Parathyroid adenoma (tissue), 2 donors: ENCODE measurements at regions not wholly inside any gene's neighbourhood (a gene's known extent, or its start where the extent isn't known, plus 50 kb on each side); places are given as distances from the start of the nearest gene placed in this dataset.

Experiments used
- H2AFZ ChIP-seq: fragments of 300-600 bp; sonication (generic); one replicate; pipeline ENCODE4 v1.7.0; 2017; ENCODE audit warnings: antibody characterized with exemption, mild to moderate bottlenecking
- H3K27ac ChIP-seq: fragments of 300-600 bp; sonication (generic); one replicate; pipeline ENCODE4 v1.7.0; 2017
- H3K27me3 ChIP-seq: fragments of 300-600 bp; sonication (generic); one replicate; pipeline ENCODE4 v1.7.0; 2017; ENCODE audit warnings: low read length; ENCODE audit not compliant: control insufficient read depth, insufficient read depth
- H3K36me3 ChIP-seq: fragments of 300-600 bp; sonication (generic); one replicate; pipeline ENCODE4 v1.7.0; 2017; ENCODE audit warnings: low read length; ENCODE audit not compliant: control insufficient read depth, insufficient read depth
- H3K4me1 ChIP-seq: fragments of 300-600 bp; sonication (generic); one replicate; pipeline ENCODE4 v1.7.0; 2017; ENCODE audit warnings: control low read depth
- H3K4me2 ChIP-seq: fragments of 300-600 bp; sonication (generic); one replicate; pipeline ENCODE4 v1.7.0; 2017; ENCODE audit warnings: low read length
- H3K4me3 ChIP-seq: fragments of 300-600 bp; sonication (generic); one replicate; pipeline ENCODE4 v1.7.0; 2017; ENCODE audit warnings: low read depth, low read length
- H3K79me2 ChIP-seq: fragments of 300-600 bp; sonication (generic); one replicate; pipeline ENCODE4 v1.7.0; 2017; ENCODE audit warnings: control low read depth
- H3K9ac ChIP-seq: fragments of 300-600 bp; sonication (generic); one replicate; pipeline ENCODE4 v1.7.0; 2017; ENCODE audit warnings: mild to moderate bottlenecking
- H3K9me3 ChIP-seq: fragments of 300-600 bp; sonication (generic); one replicate; pipeline ENCODE4 v1.7.0; 2017; ENCODE audit warnings: low read length; ENCODE audit not compliant: control insufficient read depth
- CTCF ChIP-seq: fragments of 300-600 bp; sonication (generic); IDR thresholded peaks from one replicate; pipeline ENCODE4 v1.7.0; 2017; ENCODE audit warnings: antibody characterized with exemption, mild to moderate bottlenecking
- donor health status: primary hyperparathyroidism.

- Histone ChIP-seq H3K9me3 (no peaks in the 10 kb centered on the region), H3K79me2 (no peaks in the 10 kb centered on the region), H2AFZ (no peak overlapping the region), H3K27ac (no peak overlapping the region), H3K4me2 (no peak overlapping the region), H3K4me3 (no peak overlapping the region), H3K9ac (no peak overlapping the region), H3K36me3 (no peaks in the 10 kb centered on the region), H3K4me1 (no peaks in the 10 kb centered on the region), H3K27me3 (no peaks in the 10 kb centered on the region)
- TF ChIP-seq CTCF = no peak
These were observed 139.7 kb downstream of the BRD1 start for GRCh38 chr22:49687786-49688515.

DNA sequence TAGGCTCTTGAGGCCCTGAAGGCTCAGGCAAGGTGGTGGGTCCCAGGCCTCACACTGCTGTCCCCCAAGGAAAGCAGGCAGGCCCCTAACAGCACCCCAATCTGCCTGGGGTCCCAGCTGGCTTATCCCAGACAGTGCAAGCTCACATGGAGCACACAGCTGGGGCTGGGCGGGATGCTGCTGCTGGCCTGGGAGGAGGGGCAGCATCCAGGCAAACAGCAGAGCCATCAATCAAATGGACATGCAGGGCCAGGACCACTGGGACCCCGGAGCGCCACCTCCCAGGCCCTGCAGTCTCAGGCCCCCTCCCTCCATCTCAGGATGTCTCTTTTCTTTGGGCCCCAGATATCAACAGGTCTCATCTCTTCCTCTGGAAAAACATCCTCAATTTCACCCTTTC lies 140.3 kb downstream of the BRD1 start:
- Histone ChIP-seq H2AFZ (no peak overlapping the region), H3K4me3 (no peak overlapping the region), H3K9ac (no peak overlapping the region), H3K9me3 (no peaks in the 10 kb centered on the region), H3K27ac (no peak overlapping the region), H3K4me2 (no peak overlapping the region), H3K36me3 (no peaks in the 10 kb centered on the region), H3K4me1 (no peaks in the 10 kb centered on the region), H3K79me2 (no peaks in the 10 kb centered on the region), H3K27me3 (no peaks in the 10 kb centered on the region)
- no peak for TF ChIP-seq CTCF

DNA sequence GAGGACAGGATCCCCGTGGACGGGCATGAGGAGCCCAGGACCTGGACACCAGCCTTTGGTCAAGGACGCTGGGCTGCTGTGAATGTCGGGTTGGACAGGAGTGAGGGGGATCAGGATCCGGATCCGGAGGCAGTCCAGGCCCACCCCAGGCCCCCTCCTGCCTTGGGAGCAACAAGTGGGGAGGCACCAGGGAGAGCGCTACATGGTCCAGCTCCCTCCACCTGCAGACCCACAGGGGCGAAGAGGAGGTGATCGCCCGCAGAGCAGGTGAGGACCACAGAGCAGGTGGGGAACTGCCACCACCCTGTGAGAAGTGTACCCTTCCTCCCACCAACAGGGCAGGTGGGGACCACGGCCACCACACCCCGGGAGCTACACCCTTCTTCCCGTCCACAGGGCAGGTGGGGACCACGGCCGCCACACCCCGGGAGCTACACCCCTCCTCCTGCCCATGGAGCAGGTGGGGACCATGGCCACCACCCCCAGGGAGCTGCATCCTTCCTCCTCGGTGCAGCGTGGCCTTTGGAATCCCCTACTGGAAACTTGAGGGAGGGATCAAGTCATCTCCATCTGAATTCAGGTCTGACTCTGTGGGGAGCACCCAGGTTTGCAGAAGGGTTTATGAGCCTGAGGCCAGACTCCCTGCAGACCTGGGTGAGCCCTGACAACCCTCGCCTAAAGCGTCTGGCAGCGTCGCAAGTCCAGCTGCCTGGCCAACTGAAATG lies 141.0 kb downstream of the BRD1 start:
- no peak overlapping the region for H3K4me3 ChIP-seq
- no peaks in the 10 kb centered on the region for H3K4me1 ChIP-seq
- H2AFZ ChIP-seq = no peak overlapping the region
- no peak overlapping the region for H3K9ac ChIP-seq
- TF ChIP-seq CTCF = no peak
- H3K27ac ChIP-seq = no peak overlapping the region
- no peaks in the 10 kb centered on the region for H3K36me3 ChIP-seq
- no peak overlapping the region for H3K4me2 ChIP-seq
- H3K79me2 ChIP-seq = no peaks in the 10 kb centered on the region
- H3K27me3 ChIP-seq = no peaks in the 10 kb centered on the region
- no peaks in the 10 kb centered on the region for H3K9me3 ChIP-seq

DNA sequence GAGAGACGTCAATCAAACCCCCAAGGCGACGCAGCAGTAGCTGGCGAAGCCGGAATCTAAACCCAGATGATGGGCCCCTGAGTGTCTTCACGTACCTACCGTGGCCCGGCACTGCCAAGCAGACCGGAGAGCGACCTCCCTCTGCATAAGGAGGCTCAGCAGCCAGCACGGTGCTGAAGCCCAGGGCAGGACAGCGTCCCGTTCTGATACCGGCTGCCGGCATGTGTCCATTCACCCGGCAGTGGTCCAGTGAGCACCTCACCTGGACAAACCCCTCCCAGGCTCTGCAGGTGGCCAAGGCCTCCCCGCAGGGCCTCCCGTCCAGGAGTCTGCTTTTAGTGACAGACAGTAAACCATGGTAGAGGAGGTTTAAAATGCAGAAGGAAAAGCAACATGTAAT lies 142.0 kb downstream of the BRD1 start:
- no peak overlapping the region for H3K27ac ChIP-seq
- no peaks in the 10 kb centered on the region for H3K36me3 ChIP-seq
- no peaks in the 10 kb centered on the region for H3K4me1 ChIP-seq
- no peak overlapping the region for H2AFZ ChIP-seq
- H3K9ac ChIP-seq = no peak overlapping the region
- no peak for TF ChIP-seq CTCF
- no peaks in the 10 kb centered on the region for H3K27me3 ChIP-seq
- no peaks in the 10 kb centered on the region for H3K79me2 ChIP-seq
- no peak overlapping the region for H3K4me2 ChIP-seq
- H3K9me3 ChIP-seq = no peaks in the 10 kb centered on the region
- H3K4me3 ChIP-seq = no peak overlapping the region
